ENCODE measurements at regions not wholly inside any gene's neighbourhood (a gene's known extent, or its start where the extent isn't known, plus 50 kb on each side); places are given as distances from the start of the nearest gene placed in this dataset.

GRCh38 chr6:92181347-92181746 lies 1238.0 kb downstream of the EPHA7 start:
- Histone ChIP-seq H3K4me3 (replicated peaks in 1 of 3; ENCODE audit: low read depth in 2 of 3, low read length in 3 of 3) (no peak overlapping the region), H4K20me1 (ENCODE audit: insufficient read depth, low read length) (no peaks in the 10 kb centered on the region), H3K4me2 (replicated peaks; ENCODE audit: extremely low read depth, low read length, poor library complexity, severe bottlenecking) (no peak overlapping the region), H3K27ac (ENCODE audit: low read depth in 1 of 2, low read length in 2 of 2) (no peak overlapping the region), H3K27me3 (ENCODE audit: control insufficient read depth in 2 of 2, insufficient read depth in 2 of 2, low read length in 2 of 2) (no peaks in the 10 kb centered on the region), H2AFZ (ENCODE audit: insufficient read depth, low read depth, low read length, poor library complexity, severe bottlenecking) (no peak overlapping the region), H3K9ac (ENCODE audit: insufficient read depth, low read length, poor library complexity, severe bottlenecking) (no peak overlapping the region), H3K4me1 (ENCODE audit: control insufficient read depth in 1 of 2, insufficient read depth in 2 of 2, low read length in 2 of 2) (no peaks in the 10 kb centered on the region), H3K36me3 (replicated peaks in 1 of 2; ENCODE audit: control insufficient read depth in 1 of 2, insufficient read depth in 2 of 2, low read length in 2 of 2) (no peaks in the 10 kb centered on the region), H3K9me3 (replicated peaks in 1 of 2; ENCODE audit: control insufficient read depth in 1 of 2, insufficient read depth in 1 of 2, low read length in 2 of 2) (no peaks in the 10 kb centered on the region), H3K79me2 (ENCODE audit: insufficient read depth, low read length) (no peaks in the 10 kb centered on the region)
- TF ChIP-seq, protein P1, sequence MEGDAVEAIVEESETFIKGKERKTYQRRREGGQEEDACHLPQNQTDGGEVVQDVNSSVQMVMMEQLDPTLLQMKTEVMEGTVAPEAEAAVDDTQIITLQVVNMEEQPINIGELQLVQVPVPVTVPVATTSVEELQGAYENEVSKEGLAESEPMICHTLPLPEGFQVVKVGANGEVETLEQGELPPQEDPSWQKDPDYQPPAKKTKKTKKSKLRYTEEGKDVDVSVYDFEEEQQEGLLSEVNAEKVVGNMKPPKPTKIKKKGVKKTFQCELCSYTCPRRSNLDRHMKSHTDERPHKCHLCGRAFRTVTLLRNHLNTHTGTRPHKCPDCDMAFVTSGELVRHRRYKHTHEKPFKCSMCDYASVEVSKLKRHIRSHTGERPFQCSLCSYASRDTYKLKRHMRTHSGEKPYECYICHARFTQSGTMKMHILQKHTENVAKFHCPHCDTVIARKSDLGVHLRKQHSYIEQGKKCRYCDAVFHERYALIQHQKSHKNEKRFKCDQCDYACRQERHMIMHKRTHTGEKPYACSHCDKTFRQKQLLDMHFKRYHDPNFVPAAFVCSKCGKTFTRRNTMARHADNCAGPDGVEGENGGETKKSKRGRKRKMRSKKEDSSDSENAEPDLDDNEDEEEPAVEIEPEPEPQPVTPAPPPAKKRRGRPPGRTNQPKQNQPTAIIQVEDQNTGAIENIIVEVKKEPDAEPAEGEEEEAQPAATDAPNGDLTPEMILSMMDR (IDR thresholded peaks at IDR 0.05) = no peak
- no peak for DNase-seq
- Mint-ChIP-seq H3K27ac (no peak overlapping the region), H3K36me3 (no peaks in the 10 kb centered on the region), H3K4me1 (no peaks in the 10 kb centered on the region), H3K9me3 (no peaks in the 10 kb centered on the region), H3K27me3 (ENCODE audit: low read depth in 3 of 3) (peaks cover 0 to under 1% (median 0%) of the 10 kb centered on the region in 3 donors), H3K4me3 (no peak overlapping the region)
- intact Hi-C loops (cut with micrococcal nuclease) = no loop called here
- WGBS (ENCODE audit: insufficient coverage) = no CpG with 5 or more reads among the region's 4 CpGs

GRCh38 chr6:92180090-92180489 lies 1239.3 kb downstream of the EPHA7 start:
- H3K4me3 ChIP-seq (replicated peaks in 1 of 3; ENCODE audit: low read depth in 2 of 3, low read length in 3 of 3) = no peak overlapping the region
- no peaks in the 10 kb centered on the region for H3K27me3 Mint-ChIP-seq (ENCODE audit: low read depth in 3 of 3)
- no peaks in the 10 kb centered on the region for H3K4me1 Mint-ChIP-seq
- H2AFZ ChIP-seq (ENCODE audit: insufficient read depth, low read depth, low read length, poor library complexity, severe bottlenecking) = no peak overlapping the region
- no peak overlapping the region for H3K27ac ChIP-seq (ENCODE audit: low read depth in 1 of 2, low read length in 2 of 2)
- H3K36me3 ChIP-seq (replicated peaks in 1 of 2; ENCODE audit: control insufficient read depth in 1 of 2, insufficient read depth in 2 of 2, low read length in 2 of 2) = no peaks in the 10 kb centered on the region
- H3K4me2 ChIP-seq (replicated peaks; ENCODE audit: extremely low read depth, low read length, poor library complexity, severe bottlenecking) = no peak overlapping the region
- H3K27ac Mint-ChIP-seq = no peak overlapping the region
- H3K4me3 Mint-ChIP-seq = no peak overlapping the region
- DNase-seq = no peak
- intact Hi-C loops (cut with micrococcal nuclease) = no loop called here
- H3K9me3 ChIP-seq (replicated peaks in 1 of 2; ENCODE audit: control insufficient read depth in 1 of 2, insufficient read depth in 1 of 2, low read length in 2 of 2) = no peaks in the 10 kb centered on the region
- no peaks in the 10 kb centered on the region for H3K4me1 ChIP-seq (ENCODE audit: control insufficient read depth in 1 of 2, insufficient read depth in 2 of 2, low read length in 2 of 2)
- H3K9ac ChIP-seq (ENCODE audit: insufficient read depth, low read length, poor library complexity, severe bottlenecking) = no peak overlapping the region
- no peaks in the 10 kb centered on the region for H3K36me3 Mint-ChIP-seq
- no peaks in the 10 kb centered on the region for H4K20me1 ChIP-seq (ENCODE audit: insufficient read depth, low read length)
- peaks cover 0 to 3% (median 0%) of the 10 kb centered on the region in 7 donors for H3K9me3 Mint-ChIP-seq
- TF ChIP-seq, protein P1 (IDR thresholded peaks at IDR 0.05) = no peak
- WGBS (ENCODE audit: insufficient coverage) = no CpG with 5 or more reads among the region's 2 CpGs
- H3K79me2 ChIP-seq (ENCODE audit: insufficient read depth, low read length) = no peaks in the 10 kb centered on the region
- no peaks in the 10 kb centered on the region for H3K27me3 ChIP-seq (ENCODE audit: control insufficient read depth in 2 of 2, insufficient read depth in 2 of 2, low read length in 2 of 2)
